ENCODE measurements at regions not wholly inside any gene's neighbourhood (a gene's known extent, or its start where the extent isn't known, plus 50 kb on each side); places are given as distances from the start of the nearest gene placed in this dataset.

DNA sequence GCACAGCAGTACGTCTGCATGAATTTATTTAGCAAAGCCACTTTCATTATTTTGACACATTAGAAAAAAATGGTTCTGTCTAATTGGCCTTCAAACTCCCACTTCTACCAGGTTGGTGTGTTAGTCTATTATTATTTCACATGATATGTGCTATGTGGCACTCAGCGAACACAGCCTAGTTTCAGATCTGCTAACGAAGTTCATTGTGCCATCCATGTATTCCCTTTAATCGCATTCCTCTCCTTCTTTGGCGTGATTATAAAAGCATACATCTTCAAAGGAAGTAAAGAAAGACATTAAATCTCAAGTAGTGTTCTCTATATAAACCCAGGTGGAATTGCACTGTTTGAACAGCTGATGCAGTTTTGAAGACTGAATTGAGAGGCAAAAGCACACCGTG, 96.4 kb upstream of the CACNA2D1 start:
- ATAC-seq: no peak
- no peak for DNase-seq (ENCODE audit: low read depth, low spot score)
- H3K4me2 ChIP-seq (ENCODE audit: control insufficient read depth, insufficient read depth): no peak overlapping the region
- H3K4me1 ChIP-seq (ENCODE audit: control insufficient read depth, insufficient read depth, low read length): no peaks in the 10 kb centered on the region
- no TSS peak for BruUV-seq (replicated peaks)
- in situ Hi-C loops (cut with MboI) (no loop called here), intact Hi-C loops (cut with micrococcal nuclease; ENCODE audit: unreplicated experiment) (no loop called here)
- WGBS (ENCODE audit: insufficient coverage, insufficient replicate concordance, low lambda C conversion rate, missing lambda C conversion rate): 37% methylated on average over 6 of the region's 6 CpGs
- TF ChIP-seq ASH2L (IDR thresholded peaks at IDR 0.05; ENCODE audit: borderline replicate concordance, low read depth) (no peak), RCOR1 (conservative IDR thresholded peaks at IDR 0.05; ENCODE audit: low read depth, low read length) (no peak), KAT2A (conservative IDR thresholded peaks at IDR 0.05; ENCODE audit: control insufficient read depth, low read depth, low read length) (no peak), ZNF592 (IDR thresholded peaks at IDR 0.05) (no peak), TCF3 (IDR thresholded peaks at IDR 0.05; ENCODE audit: borderline replicate concordance, insufficient read depth, low read depth, low read length) (no peak), PKNOX1 (IDR thresholded peaks at IDR 0.05) (no peak), YY1 (IDR thresholded peaks at IDR 0.05; ENCODE audit: low read depth, low read length) (no peak)
- no peaks in the 10 kb centered on the region for H3K9me3 ChIP-seq (replicated peaks; ENCODE audit: control insufficient read depth, insufficient read depth, low read length)
- H4K20me1 ChIP-seq (ENCODE audit: control insufficient read depth, insufficient read depth): no peaks in the 10 kb centered on the region
- FAIRE-seq: no peak
- SMC1A ChIA-PET (ENCODE audit: uncharacterized antibody, unreplicated experiment): interaction anchor here (0.9 kb wide), 1 partner anchor 19 kb away, joined by 3 read pairs; no protein-coding TSS in a partner anchor
- H3K27ac ChIP-seq (ENCODE audit: control insufficient read depth, insufficient read depth): no peak overlapping the region
- POLR2A ChIA-PET: no interaction called here
- RAD21 ChIA-PET (ENCODE audit: unreplicated experiment): no interaction called here
- CTCF ChIA-PET: no interaction called here
- H3K27me3 ChIP-seq (replicated peaks in 1 of 2; ENCODE audit: control insufficient read depth in 2 of 2, insufficient read depth in 2 of 2, low read length in 1 of 2): no peaks in the 10 kb centered on the region
- no peak overlapping the region for H3K9ac ChIP-seq (ENCODE audit: control insufficient read depth, insufficient read depth, low read length)
- H3K36me3 ChIP-seq (ENCODE audit: control insufficient read depth in 2 of 2, insufficient read depth in 2 of 2, low read length in 1 of 2): no peaks in the 10 kb centered on the region
- H3K79me2 ChIP-seq (ENCODE audit: control insufficient read depth, insufficient read depth, low read length): no peaks in the 10 kb centered on the region
- H2AFZ ChIP-seq (ENCODE audit: control insufficient read depth, low read depth, low read length): no peak overlapping the region
- H3K4me3 ChIP-seq: no peak overlapping the region
